GM04503 (cell line): ENCODE measurements at regions not wholly inside any gene's neighbourhood (a gene's known extent, or its start where the extent isn't known, plus 50 kb on each side); places are given as distances from the start of the nearest gene placed in this dataset.
A peak's percentile ranks its signal among the peaks of the same experiment; 100 is the strongest.
"Not testable (repeated sequence)": the region's sequence is repeated elsewhere in the genome, so short reads cannot be mapped to it uniquely, and the experiment has no call there.

Experiments
- DNase-seq: peaks from one replicate; pipeline ENCODE4 v3.0.0-alpha.2; 2012; ENCODE audit warnings: low read depth

DNA sequence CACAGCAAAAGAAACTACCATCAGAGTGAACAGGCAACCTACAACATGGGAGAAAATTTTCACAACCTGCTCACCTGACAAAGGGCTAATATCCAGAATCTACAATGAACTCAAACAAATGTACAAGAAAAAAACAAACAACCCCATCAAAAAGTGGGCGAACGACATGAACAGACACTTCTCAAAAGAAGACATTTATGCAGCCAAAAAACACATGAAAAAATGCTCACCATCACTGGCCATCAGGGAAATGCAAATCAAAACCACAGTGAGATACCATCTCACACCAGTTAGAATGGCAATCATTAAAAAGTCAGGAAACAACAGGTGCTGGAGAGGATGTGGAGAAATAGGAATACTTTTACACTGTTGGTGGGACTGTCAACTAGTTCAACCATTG is 207.8 kb downstream of the USP6NL start:
- not testable (repeated sequence) for DNase-seq

DNA sequence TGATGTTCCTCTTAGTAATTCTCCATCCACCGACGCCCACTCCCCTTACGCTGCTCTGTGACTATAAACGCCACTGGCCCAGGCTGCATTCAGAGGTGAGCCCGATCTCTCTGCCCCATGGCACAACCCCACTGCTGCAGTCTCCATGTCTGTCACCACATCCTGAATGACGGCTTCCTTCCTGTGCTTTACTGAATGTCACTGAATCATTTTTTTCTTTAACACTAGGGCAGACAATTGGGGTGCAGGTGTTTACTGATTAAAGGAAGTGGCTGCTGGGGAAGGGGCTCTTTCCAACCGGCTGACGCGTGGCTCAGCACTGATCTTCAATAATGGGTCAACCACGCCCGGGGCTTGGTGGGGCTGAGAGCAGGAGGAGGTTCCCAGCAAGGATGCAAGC is 208.3 kb downstream of the USP6NL start:
- no peak for DNase-seq

DNA sequence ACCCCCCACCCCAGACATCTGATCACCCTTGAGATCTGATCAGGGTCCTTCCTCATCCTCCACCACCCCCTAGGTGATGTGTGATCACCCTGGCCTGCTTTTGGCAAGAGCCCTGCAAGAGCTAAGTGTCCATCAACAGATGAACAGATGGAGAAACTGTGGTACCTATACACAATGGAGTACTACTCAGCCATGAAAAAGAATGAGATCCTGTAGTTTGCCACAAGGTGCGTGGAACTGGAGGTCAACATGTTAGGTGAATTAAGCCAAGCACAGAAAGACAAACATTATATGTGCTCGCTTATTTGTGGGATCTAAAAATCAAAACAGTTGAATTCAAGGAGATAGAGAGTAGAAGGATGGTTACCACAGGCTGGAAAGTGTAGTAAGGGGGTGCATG is 209.1 kb downstream of the USP6NL start:
- DNase-seq, result no peak

DNA sequence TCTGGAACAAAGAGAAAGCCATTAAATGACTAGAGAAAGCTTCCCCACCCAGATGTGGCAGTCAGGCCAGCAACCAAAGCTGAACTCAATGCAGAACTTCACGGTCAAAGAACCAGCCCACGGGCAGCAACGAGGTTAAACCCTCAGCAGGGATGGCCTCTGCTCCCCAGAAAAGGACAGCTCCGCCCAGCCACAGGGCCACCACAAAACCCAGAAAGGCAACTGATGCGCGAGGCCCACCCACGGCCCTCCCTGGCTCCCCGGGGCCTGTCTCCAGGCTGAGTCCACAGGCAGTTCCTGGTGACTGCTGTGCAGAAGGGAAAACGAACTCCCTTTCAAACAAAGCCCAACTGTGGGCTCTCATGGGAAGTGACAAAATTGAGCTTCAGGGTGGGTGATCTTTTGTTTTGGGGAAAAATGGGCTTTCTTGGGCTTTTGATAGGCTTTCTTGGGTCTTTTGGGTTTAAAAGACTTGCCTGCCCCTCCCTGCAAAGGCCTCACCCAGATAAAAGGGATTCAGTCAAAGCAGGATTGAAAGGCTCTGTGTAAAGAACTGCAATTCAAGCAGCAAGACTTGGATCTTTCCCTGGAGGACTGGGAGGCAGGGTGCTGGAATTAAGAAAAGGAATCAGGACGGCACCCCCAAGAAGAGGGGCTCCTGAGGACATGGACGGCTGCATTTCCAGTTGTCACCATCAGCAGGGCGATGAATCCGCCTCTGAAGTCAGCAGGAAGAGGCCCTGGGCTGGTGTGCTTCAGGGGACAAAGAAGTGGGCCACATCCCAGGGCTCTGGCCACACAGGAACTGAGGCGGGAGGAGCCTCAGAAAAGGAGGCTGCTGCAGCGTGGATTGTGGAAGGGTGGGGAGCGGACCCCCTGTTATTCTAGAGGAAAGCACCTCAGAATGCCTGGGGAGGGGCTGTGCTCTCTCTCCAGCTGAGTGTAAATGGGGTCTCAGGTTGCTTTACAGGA is 209.9 kb downstream of the USP6NL start:
- no peak for DNase-seq

DNA sequence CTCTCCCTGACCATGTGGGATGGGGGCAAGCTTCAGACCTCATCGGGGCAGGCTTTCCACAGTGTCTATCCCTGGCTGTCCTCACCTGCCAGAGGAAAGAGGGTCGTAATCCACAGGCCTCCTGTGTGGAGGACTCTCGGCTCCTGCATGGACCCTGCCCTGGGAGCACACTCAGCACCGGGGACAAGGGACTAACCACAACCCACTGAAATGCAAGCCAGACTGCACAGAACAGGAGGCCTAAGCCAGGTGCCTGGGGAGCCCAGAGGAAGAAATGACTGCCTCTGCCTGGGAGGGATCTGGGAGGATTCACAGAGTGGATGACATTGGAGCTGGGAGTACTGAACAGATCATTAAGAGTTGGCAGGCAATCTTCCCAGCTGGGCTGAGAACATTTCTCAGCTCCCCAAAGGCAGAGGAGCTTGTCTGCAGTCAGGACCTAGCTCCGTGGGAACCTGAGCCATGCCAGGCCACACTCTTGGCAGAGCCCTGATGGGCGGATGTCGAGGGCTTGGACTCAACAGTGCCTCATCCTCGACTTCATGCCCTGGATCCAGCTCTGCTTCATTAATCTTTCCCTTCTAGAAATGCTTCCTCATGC is 213.4 kb downstream of the USP6NL start:
- peak; percentile 4 for DNase-seq

DNA sequence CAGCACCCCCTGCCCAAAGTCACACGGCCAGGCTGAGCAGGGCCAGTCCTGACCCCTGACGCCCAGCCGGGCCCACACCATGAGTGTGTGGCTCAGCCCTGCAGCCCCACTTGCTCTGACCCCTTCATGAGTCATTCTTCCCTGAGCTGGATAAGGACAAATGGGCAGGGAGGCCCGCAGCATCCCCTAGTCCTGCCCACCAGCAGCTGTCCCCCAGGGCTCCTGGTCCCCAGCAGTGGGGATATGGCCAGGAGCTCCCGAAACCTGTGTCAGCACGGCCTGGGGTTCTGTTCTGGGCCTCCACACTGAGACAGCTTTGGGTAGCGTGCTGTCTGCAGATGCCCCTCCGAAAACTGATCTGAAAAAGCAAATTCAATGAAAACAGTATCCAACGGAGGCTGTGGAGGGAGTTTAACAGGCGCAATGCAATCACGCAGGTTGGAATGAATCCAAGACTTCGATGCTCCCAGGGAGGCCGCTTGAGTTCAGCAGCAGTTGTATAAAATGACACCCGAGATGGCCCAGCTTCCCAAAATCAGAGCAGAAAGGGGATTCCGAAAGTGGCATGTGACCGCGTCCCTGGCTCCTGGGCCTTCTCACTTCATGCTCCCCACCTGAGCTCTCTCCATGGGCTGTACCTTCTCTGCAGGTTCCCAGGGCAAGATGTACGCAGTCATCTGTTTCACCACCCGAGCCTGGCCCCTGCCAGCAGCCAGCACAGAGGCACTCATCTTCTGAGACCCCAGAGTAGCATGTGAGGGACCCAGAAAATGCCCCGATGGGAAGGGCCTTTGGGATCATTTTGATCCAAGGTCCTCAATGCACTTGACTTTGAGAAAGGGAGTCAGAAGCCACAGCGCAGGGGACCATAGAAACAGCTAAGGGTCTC is 214.1 kb downstream of the USP6NL start:
- DNase-seq, result no peak

DNA sequence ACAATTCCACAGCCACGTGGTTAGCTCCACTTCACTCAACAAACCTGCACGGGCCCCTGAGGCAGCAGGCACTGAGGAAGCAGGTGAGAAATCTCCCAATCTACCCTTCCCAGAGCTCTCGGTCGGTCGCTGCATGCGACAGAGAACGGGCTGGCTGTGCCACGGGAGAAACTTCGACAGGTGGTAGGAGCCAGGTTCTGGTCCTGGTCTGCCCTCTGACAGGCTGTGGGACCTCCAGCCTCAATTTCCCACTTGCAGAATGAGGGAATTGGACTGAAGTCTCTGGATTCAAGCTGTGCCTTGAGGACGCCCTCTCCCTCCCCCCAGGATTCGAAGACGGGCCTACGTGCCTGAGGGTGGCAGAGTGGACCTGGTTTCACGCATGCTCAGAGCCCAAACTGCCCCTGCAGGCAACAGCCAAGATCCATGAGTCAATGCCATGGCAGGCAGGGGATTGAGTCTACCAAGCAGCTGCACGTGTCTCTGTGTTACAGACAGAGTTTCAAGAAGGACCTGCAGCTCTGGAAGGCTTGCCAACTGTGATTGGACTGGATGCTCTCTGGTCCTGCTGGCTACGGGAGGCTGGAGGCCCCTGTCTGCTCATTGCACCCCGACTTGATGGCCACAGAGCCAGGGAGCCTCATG is 215.0 kb downstream of the USP6NL start:
- DNase-seq, result no peak

DNA sequence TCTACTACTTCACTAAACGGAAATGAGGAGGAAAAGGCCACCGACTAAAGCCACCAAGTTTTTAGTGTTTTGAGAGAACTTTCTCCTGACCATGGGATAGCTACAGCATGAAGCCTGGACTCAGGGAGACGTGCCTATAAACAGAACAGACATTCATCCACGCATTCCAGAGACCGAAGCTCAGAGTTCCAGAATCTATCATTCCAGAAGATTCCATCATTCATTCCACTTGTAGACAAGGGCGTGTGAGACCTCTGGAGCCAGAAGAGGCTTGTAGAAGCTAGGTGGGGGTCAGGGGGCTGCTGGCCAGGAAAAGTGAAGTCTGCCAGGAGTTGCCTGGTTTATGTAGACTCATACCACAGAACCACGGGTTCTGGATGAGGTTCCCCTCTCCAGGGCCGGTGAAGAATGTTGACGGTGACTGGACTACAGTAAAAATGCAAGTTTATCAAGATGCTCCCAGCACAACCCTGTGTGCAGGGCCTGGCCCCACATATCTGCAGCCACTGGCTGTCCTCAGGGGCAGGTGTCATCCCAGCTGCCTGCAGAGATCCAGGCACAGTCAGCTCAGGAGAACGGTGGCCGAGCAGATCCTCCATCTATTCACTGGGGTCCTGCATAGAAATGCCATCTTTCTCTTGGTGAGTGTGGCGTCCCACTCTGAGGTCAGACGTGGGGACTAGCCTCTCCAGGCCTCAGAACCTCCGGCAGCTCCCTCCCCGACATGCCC is 215.7 kb downstream of the USP6NL start:
- no peak for DNase-seq

DNA sequence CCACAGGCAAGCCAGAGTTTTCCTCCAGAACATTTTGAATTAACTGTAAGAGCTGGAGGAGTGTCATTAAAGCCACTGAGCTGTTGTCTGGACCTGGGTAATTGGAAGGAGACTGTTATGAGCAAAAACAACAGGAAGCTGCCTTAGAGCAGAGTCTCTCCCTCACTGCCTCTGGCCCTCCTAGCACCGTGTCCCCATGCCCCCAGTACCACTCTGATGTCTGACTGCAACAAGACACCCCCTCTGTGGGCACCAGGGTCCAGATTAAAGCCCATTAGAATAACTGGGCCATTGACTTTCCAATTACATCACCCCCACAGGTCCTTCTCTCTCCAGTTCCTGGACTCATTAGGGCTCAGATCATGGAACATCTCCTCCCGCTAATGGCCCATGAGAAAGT is 216.3 kb downstream of the USP6NL start:
- DNase-seq, result no peak

DNA sequence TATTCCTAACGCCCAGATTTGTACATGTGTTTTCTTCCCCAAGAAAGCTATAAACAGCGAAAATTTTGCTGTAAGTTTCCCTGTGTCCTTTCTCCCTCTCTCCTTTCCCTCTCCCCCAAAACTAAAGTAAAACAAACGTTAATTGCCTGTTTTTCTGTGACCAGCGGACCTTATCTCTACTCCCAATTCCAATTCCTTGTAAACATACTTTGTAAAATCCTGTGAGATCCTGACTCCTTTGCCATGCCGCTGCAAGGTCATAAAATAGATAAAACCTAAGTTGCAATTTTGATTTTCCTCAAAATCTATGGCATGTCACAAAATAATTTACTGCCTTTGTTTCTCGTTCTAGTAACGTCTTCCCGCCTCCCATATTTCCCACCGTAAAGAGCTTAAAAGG is 217.6 kb downstream of the USP6NL start:
- no peak for DNase-seq

DNA sequence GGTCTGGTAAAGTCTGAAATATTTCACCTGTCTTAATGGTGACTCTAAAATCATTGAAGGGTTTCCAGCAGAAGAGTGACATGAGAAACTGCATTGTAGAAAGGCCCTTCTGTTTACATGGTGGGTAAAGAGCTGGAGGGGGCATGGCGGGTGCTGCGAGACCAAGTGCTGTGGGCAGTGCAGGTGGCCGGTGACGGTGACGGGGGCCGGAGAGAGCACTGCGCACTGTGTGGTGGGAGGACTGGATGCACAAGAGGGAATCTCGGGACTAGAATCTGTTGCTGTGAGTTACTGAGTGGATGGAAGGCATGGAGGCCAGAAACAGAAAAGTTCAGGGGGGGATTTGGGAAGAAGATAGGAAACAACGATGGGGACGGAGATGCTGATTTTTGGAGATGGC is 218.7 kb downstream of the USP6NL start:
- DNase-seq, result no peak

DNA sequence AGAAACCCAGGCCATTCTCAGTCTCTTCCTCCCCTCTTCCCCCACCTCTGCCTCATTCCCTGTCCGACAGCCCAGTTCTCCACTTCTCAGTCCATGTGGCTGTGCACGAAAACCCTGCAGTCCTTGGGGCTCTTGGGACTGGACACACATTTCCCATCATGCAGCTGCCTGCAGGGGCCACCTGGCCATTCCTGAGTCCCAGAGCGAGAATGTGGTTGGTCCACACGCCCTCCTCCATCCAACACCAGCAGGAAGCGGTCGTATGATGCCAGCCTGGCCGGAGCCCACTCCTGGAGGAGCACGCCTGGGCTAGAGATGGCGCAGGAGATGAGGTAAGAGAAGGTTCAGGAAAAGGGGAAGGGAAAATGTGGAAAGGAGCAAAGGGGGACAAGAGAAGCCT is 222.5 kb downstream of the USP6NL start:
- no peak for DNase-seq

DNA sequence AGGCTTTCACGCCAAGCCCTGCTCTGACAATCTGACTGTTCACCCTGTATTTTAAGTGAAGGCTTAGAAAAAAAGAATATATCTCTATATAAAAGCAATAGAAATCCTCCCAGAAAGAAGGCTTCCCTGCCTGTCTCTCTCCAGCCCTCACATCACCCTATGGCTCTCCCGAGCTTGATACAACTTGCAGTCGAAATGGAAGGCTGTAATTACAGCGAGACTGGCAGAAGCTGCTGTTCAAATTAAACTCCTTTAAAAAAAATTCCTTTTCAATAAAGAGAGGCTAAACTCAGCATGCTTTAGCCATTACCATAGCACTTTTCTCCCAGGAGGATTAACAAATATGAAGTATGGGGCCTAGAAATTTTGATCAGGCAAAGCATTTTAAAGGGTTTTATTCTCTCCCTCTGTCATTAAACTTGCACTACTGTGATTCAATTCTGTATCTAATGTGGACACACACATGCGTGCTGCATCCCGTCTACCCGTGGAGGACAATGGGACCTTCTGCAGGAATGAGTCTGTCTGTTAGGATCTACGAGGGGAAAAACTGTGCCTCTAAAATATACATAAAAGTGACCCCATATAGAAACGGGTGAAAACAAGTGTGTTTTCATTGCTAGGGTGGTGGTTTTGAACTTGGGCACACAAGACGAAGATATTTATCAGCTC is 223.8 kb downstream of the USP6NL start:
- DNase-seq, result no peak

DNA sequence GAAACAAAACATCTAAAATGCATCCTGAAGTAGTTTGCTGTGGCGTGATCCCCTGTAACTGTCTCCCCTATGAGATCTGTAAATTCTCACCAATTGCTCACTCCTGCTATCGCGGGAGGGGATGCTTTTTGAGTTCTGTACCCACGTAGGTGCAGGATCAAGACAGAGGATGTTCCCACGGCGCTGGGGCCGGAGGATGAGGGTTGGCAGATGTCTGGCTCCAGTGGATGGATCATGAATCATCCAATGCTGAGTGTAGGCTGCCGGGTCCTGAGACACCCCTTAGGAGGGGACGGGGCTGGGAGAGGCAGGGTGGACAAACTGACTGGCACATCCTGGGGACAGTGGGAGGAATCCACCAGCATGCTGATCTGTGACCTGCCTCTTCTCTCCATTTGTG is 224.4 kb downstream of the USP6NL start:
- no peak for DNase-seq
